DND-41 (cell line): ENCODE measurements at regions not wholly inside any gene's neighbourhood (a gene's known extent, or its start where the extent isn't known, plus 50 kb on each side); places are given as distances from the start of the nearest gene placed in this dataset.

ENCODE experiments used
- CTCF ChIP-seq: IDR thresholded peaks from 2 replicates; pipeline ENCODE4 v1.5.1; 2012; ENCODE audit warnings: borderline replicate concordance, low read length, moderate library complexity, mild to moderate bottlenecking; ENCODE audit not compliant: poor library complexity, severe bottlenecking; ENCODE audit errors: extremely low read depth
- EZH2 ChIP-seq: IDR thresholded peaks from 3 replicates; pipeline ENCODE4 v1.6.1; 2012; ENCODE audit warnings: borderline replicate concordance, low read depth, mild to moderate bottlenecking, moderate library complexity, low read length, inconsistent platforms; ENCODE audit not compliant: severe bottlenecking

GRCh38 chr18:73645160-73645715 lies 502.4 kb downstream of the FBXO15 start:
- TF ChIP-seq CTCF (no peak), EZH2 (no peak)
